Ovary (tissue), 7 donors: ENCODE measurements at regions not wholly inside any gene's neighbourhood (a gene's known extent, or its start where the extent isn't known, plus 50 kb on each side); places are given as distances from the start of the nearest gene placed in this dataset.

Source experiments
- DNase-seq, 5 donors: peaks; one replicate each; pipeline ENCODE4 v3.0.0-alpha.2; 2019 to 2020
- H3K27ac ChIP-seq, 2 donors: fragments of 200-600 bp; one replicate each; pipeline versions ENCODE4 v1.5.1 to v1.8.0; 2019 to 2022
- H3K27me3 ChIP-seq: fragments of 200-600 bp; one replicate; pipeline ENCODE4 v1.8.0; 2022
- H3K36me3 ChIP-seq: fragments of 200-600 bp; sonication (generic); one replicate; pipeline ENCODE4 v1.5.1; 2019
- H3K4me1 ChIP-seq: one replicate; pipeline ENCODE4 v1.8.1; 2013; ENCODE audit warnings: mild to moderate bottlenecking, moderate library complexity; ENCODE audit not compliant: insufficient read depth
- H3K4me3 ChIP-seq: fragments of 200-600 bp; sonication (generic); one replicate; pipeline ENCODE4 v1.5.1; 2017
- H3K9me3 ChIP-seq, 2 donors: fragments of 200-600 bp in 1 of 2; sonication (generic) in 1 of 2; one replicate each; pipeline versions ENCODE4 v1.5.1 to v1.8.1; 2013 to 2019; ENCODE audit warnings: mild to moderate bottlenecking in 1 of 2, moderate library complexity in 1 of 2
- CTCF ChIP-seq, 3 donors: fragments of 450-650 bp in 2 of 3; fragments of 200-600 bp in 1 of 3; IDR thresholded peaks; one replicate each; pipeline versions ENCODE4 v1.5.1 to v1.8.0; 2016 to 2022; ENCODE audit warnings: antibody characterized with exemption in 3 of 3, mild to moderate bottlenecking in 1 of 3
- EP300 ChIP-seq: sonication (generic); formaldehyde crosslinking; IDR thresholded peaks from one replicate; pipeline ENCODE4 v1.6.1; 2017; ENCODE audit warnings: antibody characterized with exemption
- POLR2A ChIP-seq: fragments of 450-650 bp; IDR thresholded peaks from one replicate; pipeline ENCODE4 v1.6.1; 2017; ENCODE audit warnings: antibody characterized with exemption, mild to moderate bottlenecking, moderate library complexity
- WGBS, 3 donors: extraction: QIAGEN DNeasy Blood & Tissue Kit in 1 of 3; methylation state at CpG; one replicate each; pipeline versions ENCODE4 v1.1.5 to v1.1.7; 2013 to 2017; 5-methylcytosine and 5-hydroxymethylcytosine counted together
- intact Hi-C, 4 donors: fragments of 100-400 bp; cut with DNase I; formaldehyde crosslinking; loops; one replicate each; pipeline versions ENCODE4 v1.11.0 to v1.15.1; 2022 to 2023
- donor health status: DM: no; HTN: no; CAD: no; lungs with moderate emphysema.
- donor health status: DM: no; HTN: no; CAD: no.
- donor health status: Bipolar disorder and iron deficiency.
- donor health status: DM: no; HTN: no; CAD: no.
- donor health status: DM: yes; HTN: yes; CAD: no.

- no peaks in the 10 kb centered on the region for H3K9me3 ChIP-seq
- no peak overlapping the region for H3K4me3 ChIP-seq
- no peaks in the 10 kb centered on the region for H3K36me3 ChIP-seq
- H3K27me3 ChIP-seq, result no peaks in the 10 kb centered on the region
- no peak overlapping the region for H3K27ac ChIP-seq
- 54 to 64% (median 58%) methylated on average over 4 of the region's 4 CpGs for WGBS, 3 donors
- intact Hi-C loops, result no loop called here
- no peaks in the 10 kb centered on the region for H3K4me1 ChIP-seq
- no peak for DNase-seq
- TF ChIP-seq POLR2A (no peak), EP300 (no peak), CTCF (IDR thresholded peaks at IDR 0.05) (no peak)
These were observed 106.6 kb downstream of the VEGFA start for GRCh38 chr6:43876602-43877001.

- no peak for DNase-seq
- Histone ChIP-seq H3K27ac (no peak overlapping the region), H3K9me3 (no peaks in the 10 kb centered on the region), H3K27me3 (no peaks in the 10 kb centered on the region), H3K36me3 (no peaks in the 10 kb centered on the region), H3K4me1 (no peaks in the 10 kb centered on the region), H3K4me3 (no peak overlapping the region)
- TF ChIP-seq EP300 (no peak), CTCF (IDR thresholded peaks at IDR 0.05) (no peak), POLR2A (no peak)
- intact Hi-C loops, result no loop called here
- 75 to 86% (median 82%) methylated on average over 14 of the region's 14 CpGs for WGBS, 3 donors
These were observed 106.0 kb downstream of the VEGFA start for GRCh38 chr6:43875849-43876572.

- DNase-seq, result no peak
- Histone ChIP-seq H3K27me3 (no peaks in the 10 kb centered on the region), H3K36me3 (no peaks in the 10 kb centered on the region), H3K9me3 (no peaks in the 10 kb centered on the region), H3K27ac (no peak overlapping the region), H3K4me1 (no peaks in the 10 kb centered on the region), H3K4me3 (no peak overlapping the region)
- intact Hi-C loops, result loop anchor here in 1 of 4 donors (5.0 kb wide), 1 partner anchor 768 kb away; no protein-coding TSS in a partner anchor
- 92 to 98% (median 94%) methylated on average over 4 of the region's 4 CpGs for WGBS, 3 donors
- TF ChIP-seq EP300 (no peak), POLR2A (no peak), CTCF (IDR thresholded peaks at IDR 0.05) (no peak)
These were observed 105.0 kb downstream of the VEGFA start for GRCh38 chr6:43874814-43875590.

GRCh38 chr6:43873806-43874714 is 104.0 kb downstream of the VEGFA start:
- Histone ChIP-seq H3K27me3 (no peaks in the 10 kb centered on the region), H3K4me1 (no peaks in the 10 kb centered on the region), H3K27ac (no peak overlapping the region), H3K9me3 (no peaks in the 10 kb centered on the region), H3K36me3 (no peaks in the 10 kb centered on the region), H3K4me3 (no peak overlapping the region)
- no peak for DNase-seq
- TF ChIP-seq EP300 (no peak), POLR2A (no peak), CTCF (IDR thresholded peaks at IDR 0.05) (no peak)
- 92 to 99% (median 96%) methylated on average over 3 of the region's 3 CpGs for WGBS, 3 donors
- intact Hi-C loops, result loop anchor here in 1 of 4 donors (5.0 kb wide), 1 partner anchor 767 kb away; no protein-coding TSS in a partner anchor
